PC-3 (cell line): ENCODE measurements at regions not wholly inside any gene's neighbourhood (a gene's known extent, or its start where the extent isn't known, plus 50 kb on each side); places are given as distances from the start of the nearest gene placed in this dataset.

Source experiments
- EZH2 ChIP-seq: fragments of 300-600 bp; sonication (generic); IDR thresholded peaks from one replicate; pipeline ENCODE4 v1.6.1; 2017; ENCODE audit warnings: antibody characterized with exemption, mild to moderate bottlenecking, low read length; ENCODE audit not compliant: unreplicated experiment
- TF ChIP-seq, protein P1 (sequence below): fragments of 300-600 bp; sonication (generic); conservative IDR thresholded peaks from 2 replicates; pipeline ENCODE4 v1.5.1; 2017; ENCODE audit warnings: antibody characterized with exemption, low read depth, mild to moderate bottlenecking, low read length

DNA sequence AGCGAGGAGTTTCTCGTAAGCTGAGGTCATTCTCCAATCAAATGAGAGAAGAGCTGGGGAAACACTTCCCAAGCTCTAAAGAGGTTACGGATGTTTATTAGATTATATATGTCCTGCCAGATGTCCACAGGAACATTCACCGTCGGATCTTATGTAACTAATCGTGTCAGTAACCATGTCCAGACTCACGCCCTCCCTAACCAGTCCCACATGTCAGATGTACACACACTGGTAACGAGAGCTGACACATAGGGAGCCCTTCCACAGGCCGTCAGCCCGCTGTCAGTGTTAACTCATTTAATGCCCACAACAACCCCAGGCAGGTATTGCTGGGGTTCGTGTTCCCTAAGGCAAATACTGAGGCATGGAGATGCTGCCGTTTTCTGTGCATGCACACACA lies 223.7 kb upstream of the RTL1 start:
- TF ChIP-seq, protein P1, sequence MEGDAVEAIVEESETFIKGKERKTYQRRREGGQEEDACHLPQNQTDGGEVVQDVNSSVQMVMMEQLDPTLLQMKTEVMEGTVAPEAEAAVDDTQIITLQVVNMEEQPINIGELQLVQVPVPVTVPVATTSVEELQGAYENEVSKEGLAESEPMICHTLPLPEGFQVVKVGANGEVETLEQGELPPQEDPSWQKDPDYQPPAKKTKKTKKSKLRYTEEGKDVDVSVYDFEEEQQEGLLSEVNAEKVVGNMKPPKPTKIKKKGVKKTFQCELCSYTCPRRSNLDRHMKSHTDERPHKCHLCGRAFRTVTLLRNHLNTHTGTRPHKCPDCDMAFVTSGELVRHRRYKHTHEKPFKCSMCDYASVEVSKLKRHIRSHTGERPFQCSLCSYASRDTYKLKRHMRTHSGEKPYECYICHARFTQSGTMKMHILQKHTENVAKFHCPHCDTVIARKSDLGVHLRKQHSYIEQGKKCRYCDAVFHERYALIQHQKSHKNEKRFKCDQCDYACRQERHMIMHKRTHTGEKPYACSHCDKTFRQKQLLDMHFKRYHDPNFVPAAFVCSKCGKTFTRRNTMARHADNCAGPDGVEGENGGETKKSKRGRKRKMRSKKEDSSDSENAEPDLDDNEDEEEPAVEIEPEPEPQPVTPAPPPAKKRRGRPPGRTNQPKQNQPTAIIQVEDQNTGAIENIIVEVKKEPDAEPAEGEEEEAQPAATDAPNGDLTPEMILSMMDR = no peak
- no peak for TF ChIP-seq EZH2
